Psoas muscle (tissue), 7 donors: ENCODE measurements at regions not wholly inside any gene's neighbourhood (a gene's known extent, or its start where the extent isn't known, plus 50 kb on each side); places are given as distances from the start of the nearest gene placed in this dataset.

Source experiments
- ATAC-seq, 4 donors: fragments of 200-7000 bp; cut with Tn5 transposase; one replicate each; pipeline ENCODE4 v1.9.1; 2020; ENCODE audit warnings: moderate library complexity in 3 of 4, mild to moderate bottlenecking in 2 of 4
- DNase-seq, 2 donors: peaks; one replicate each; pipeline ENCODE4 v3.0.0-alpha.2; 2020
- H3K27ac ChIP-seq: fragments of 200-600 bp; one replicate; pipeline ENCODE4 v1.8.0; 2022
- H3K27me3 ChIP-seq, 3 donors: fragments of 200-600 bp in 1 of 3; one replicate each; pipeline versions ENCODE4 v1.6.1 to v1.8.0; 2013 to 2022; ENCODE audit warnings: low read length in 2 of 3, mild to moderate bottlenecking in 2 of 3, moderate library complexity in 1 of 3; ENCODE audit not compliant: insufficient read depth in 3 of 3
- H3K36me3 ChIP-seq, 2 donors: fragments of 200-600 bp in 1 of 2; one replicate each; pipeline versions ENCODE4 v1.6.1 to v1.8.0; 2013 to 2022; ENCODE audit warnings: low read depth in 1 of 2, mild to moderate bottlenecking in 1 of 2, moderate library complexity in 1 of 2; ENCODE audit not compliant: insufficient read depth in 1 of 2
- H3K4me1 ChIP-seq: fragments of 200-600 bp; one replicate; pipeline ENCODE4 v1.8.0; 2022
- H3K4me3 ChIP-seq: fragments of 200-600 bp; one replicate; pipeline ENCODE4 v1.8.0; 2022; ENCODE audit warnings: mild to moderate bottlenecking
- H3K9me3 ChIP-seq: fragments of 200-600 bp; one replicate; pipeline ENCODE4 v1.8.0; 2022
- whole genome bisulfite sequencing, 3 donors: extraction: QIAGEN DNeasy Blood & Tissue Kit; methylation state at CpG; one replicate each; pipeline versions ENCODE4 v1.1.6 to v1.1.7; 2013; 5-methylcytosine and 5-hydroxymethylcytosine counted together
- intact Hi-C, 2 donors: fragments of 100-400 bp; cut with DNase I; formaldehyde crosslinking; loops; one replicate each; pipeline versions ENCODE4 v1.11.0 to v1.14.2; 2022
- TF ChIP-seq, protein P1 (sequence below): fragments of 200-600 bp; IDR thresholded peaks from one replicate; pipeline ENCODE4 v1.8.0; 2022; ENCODE audit warnings: antibody characterized with exemption
- donor health status: healthy with polysubstance abuse.
- donor health status: DM: no; HTN: no; CAD: no; lungs with moderate emphysema.
- donor health status: Bipolar disorder and iron deficiency.
- donor health status: healthy.
- donor health status: DM: yes; HTN: yes; CAD: no.
- donor health status: DM: no; HTN: no; CAD: no.
- donor health status: DM: yes; HTN: yes; CAD: no.

DNA sequence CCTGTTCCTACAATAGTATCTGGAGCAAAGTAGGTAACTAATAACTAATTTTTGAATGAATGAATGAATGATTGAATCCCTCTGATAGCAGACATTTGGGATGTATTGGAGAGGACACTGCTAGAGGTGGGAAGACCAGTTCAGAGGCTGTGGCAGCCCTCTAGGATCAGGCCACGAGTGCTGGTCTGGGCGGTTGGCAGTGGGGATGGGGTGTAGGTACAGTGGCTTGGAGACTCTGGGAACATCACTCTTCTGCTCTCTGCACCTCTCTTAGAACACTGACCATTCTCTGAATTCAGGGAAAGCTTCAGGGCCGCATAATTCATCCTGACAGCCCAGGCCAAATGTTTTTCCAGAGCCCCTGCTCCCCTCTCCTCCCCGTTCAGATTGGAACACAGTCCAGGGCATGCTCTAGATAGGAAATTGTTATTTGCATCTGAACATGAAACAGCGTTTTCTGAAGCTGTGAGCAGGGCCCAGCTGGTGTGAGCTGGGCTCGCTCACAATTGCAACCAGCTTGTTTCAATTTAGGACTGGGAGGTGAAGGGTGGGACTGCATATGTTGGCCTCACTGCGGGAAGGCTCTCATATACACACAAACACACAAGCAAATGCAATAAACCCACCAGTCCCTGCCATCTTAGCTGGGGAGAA lies 253.1 kb upstream of the USP24 start:
- Histone ChIP-seq H3K4me1 (peaks cover 12% of the 10 kb centered on the region), H3K27me3 (no peaks in the 10 kb centered on the region), H3K36me3 (no peaks in the 10 kb centered on the region), H3K4me3 (no peak overlapping the region), H3K27ac (no peak overlapping the region), H3K9me3 (no peaks in the 10 kb centered on the region)
- ATAC-seq (no peak), DNase-seq (no peak)
- intact Hi-C loops: no loop called here
- TF ChIP-seq, protein P1, sequence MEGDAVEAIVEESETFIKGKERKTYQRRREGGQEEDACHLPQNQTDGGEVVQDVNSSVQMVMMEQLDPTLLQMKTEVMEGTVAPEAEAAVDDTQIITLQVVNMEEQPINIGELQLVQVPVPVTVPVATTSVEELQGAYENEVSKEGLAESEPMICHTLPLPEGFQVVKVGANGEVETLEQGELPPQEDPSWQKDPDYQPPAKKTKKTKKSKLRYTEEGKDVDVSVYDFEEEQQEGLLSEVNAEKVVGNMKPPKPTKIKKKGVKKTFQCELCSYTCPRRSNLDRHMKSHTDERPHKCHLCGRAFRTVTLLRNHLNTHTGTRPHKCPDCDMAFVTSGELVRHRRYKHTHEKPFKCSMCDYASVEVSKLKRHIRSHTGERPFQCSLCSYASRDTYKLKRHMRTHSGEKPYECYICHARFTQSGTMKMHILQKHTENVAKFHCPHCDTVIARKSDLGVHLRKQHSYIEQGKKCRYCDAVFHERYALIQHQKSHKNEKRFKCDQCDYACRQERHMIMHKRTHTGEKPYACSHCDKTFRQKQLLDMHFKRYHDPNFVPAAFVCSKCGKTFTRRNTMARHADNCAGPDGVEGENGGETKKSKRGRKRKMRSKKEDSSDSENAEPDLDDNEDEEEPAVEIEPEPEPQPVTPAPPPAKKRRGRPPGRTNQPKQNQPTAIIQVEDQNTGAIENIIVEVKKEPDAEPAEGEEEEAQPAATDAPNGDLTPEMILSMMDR: no peak
- 76 to 84% (median 83%) methylated on average over 7 of the region's 7 CpGs for WGBS, 3 donors

DNA sequence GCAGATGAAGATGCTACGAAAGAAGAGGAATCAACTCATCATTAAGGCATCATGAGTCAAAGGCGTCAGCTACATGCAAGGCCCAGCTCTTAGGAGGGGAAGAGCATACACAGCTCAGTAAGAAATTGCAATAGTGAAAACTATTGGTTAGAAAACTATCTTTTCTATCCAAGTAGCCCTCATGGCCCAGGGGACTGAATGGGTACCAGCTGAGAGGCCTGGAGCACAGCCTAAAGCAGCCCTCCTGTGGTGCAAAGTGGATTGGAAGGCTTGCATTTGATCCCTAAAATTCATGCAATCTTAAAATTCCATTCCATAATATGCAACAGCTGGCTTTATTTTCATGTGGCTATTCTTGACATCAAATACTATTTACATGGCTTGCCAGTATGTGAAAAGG lies 251.8 kb upstream of the USP24 start:
- Histone ChIP-seq H3K9me3 (no peaks in the 10 kb centered on the region), H3K27me3 (no peaks in the 10 kb centered on the region), H3K27ac (no peak overlapping the region), H3K4me3 (no peak overlapping the region), H3K4me1 (peaks cover 12% of the 10 kb centered on the region), H3K36me3 (no peaks in the 10 kb centered on the region)
- ATAC-seq: no peak
- intact Hi-C loops: no loop called here
- TF ChIP-seq, protein P1: no peak
- no peak for DNase-seq
- WGBS, 3 donors: 96 to 97% (median 96%) methylated on average over 2 of the region's 2 CpGs

DNA sequence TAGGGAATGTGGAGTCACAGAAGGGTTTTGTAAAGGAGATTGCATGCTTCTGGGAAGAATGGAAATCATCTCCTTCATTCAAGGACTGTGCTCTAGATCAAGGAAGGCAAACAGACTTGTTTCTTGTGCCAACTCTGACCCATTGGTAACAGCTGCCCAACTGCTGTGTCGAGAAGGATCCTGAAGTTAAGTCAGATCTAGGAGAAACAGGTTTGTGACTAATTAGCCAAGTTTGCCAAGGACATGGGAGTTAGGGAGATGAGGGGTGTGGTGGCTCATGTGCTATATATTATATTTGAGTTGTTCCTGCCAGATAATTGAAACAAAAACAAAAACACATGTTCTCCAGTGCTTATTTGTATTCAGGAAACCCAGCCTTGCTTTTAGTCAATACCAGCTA lies 251.2 kb upstream of the USP24 start:
- WGBS, 3 donors: 39 to 57% (median 42%) methylated on average over 1 of the region's 1 CpG
- H3K9me3 ChIP-seq: no peaks in the 10 kb centered on the region
- H3K27ac ChIP-seq: no peak overlapping the region
- intact Hi-C loops: no loop called here
- TF ChIP-seq, protein P1: no peak
- DNase-seq: no peak
- H3K36me3 ChIP-seq: no peaks in the 10 kb centered on the region
- peaks cover 12% of the 10 kb centered on the region for H3K4me1 ChIP-seq
- no peak for ATAC-seq
- no peaks in the 10 kb centered on the region for H3K27me3 ChIP-seq
- H3K4me3 ChIP-seq: no peak overlapping the region

DNA sequence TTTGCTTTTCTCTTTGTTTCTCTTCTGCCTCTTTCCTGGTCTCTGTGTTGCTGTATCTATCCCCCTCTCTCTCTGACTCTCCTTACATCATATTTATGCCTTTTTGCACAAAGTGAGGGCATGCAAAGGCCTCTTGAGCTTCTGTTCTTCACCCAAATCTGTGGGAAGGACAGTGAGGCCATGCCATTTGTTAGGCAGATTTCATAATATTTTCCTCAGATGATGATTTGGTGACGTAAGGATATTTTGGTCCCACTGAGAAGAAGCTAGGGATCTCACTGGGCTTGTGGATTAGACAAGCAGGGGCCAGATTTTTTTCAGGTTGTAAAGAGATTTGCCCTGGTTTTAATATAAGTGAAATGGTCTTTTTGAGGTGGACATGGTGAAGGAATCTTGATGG lies 249.4 kb upstream of the USP24 start:
- ATAC-seq: no peak
- H3K9me3 ChIP-seq: no peaks in the 10 kb centered on the region
- WGBS, 3 donors: 65 to 83% (median 75%) methylated on average over 1 of the region's 1 CpG
- H3K4me1 ChIP-seq: peaks cover 12% of the 10 kb centered on the region
- no peaks in the 10 kb centered on the region for H3K27me3 ChIP-seq
- TF ChIP-seq, protein P1: no peak
- DNase-seq: no peak
- no peaks in the 10 kb centered on the region for H3K36me3 ChIP-seq
- intact Hi-C loops: no loop called here
- H3K27ac ChIP-seq: no peak overlapping the region
- H3K4me3 ChIP-seq: no peak overlapping the region
